RWPE1 (cell line): ENCODE measurements at regions not wholly inside any gene's neighbourhood (a gene's known extent, or its start where the extent isn't known, plus 50 kb on each side); places are given as distances from the start of the nearest gene placed in this dataset.

Experiments used
- CTCF ChIA-PET: fragments of 350-600 bp; sonication (Branson Sonifier 250); formaldehyde crosslinking; extraction: SDS; loops from one replicate; lab custom pipeline; 2021; lab: Yijun Ruan, JAX
- POLR2A ChIA-PET: fragments of 400-600 bp; formaldehyde crosslinking; extraction: SDS; loops from one replicate; lab custom pipeline; 2020; ENCODE audit warnings: antibody characterized with exemption; ENCODE audit not compliant: low non-redundant PET; lab: Yijun Ruan, JAX
- DNase-seq: peaks from one replicate; pipeline ENCODE4 v3.0.0; 2012; ENCODE audit warnings: low spot score
- H3K27ac ChIP-seq: fragments of 450-650 bp; 2 replicates; pipeline ENCODE4 v1.5.1; 2017
- TF ChIP-seq, protein P1 (sequence below): fragments of 450-650 bp; conservative IDR thresholded peaks from 2 replicates; pipeline ENCODE4 v1.5.1; 2017; ENCODE audit warnings: low read depth, mild to moderate bottlenecking

DNA sequence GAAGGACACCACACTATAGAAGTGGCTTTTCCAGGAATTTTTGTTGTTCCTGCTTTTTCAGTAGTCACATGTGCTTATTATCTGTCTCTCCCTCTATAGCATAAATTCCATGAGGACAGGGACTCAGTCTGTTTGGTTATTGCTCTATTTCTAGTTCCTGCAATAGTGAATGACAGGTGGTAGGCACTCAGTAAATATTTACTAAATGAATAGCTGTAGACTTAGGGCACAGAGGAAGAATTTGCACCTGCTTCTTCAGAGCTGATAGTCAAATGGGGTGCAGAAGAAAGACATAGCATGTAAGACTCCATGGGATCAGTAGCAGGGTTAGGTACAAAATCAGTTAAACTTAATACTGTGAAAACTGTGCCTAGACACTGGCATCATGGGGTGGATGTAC is 580.2 kb downstream of the CCDC171 start:
- CTCF ChIA-PET: interaction anchor here (0.6 to 0.7 kb wide), 4 partner anchors 22 to 246 kb away, joined by 3 to 5 read pairs (median 4); no protein-coding TSS in a partner anchor
- TF ChIP-seq, protein P1, sequence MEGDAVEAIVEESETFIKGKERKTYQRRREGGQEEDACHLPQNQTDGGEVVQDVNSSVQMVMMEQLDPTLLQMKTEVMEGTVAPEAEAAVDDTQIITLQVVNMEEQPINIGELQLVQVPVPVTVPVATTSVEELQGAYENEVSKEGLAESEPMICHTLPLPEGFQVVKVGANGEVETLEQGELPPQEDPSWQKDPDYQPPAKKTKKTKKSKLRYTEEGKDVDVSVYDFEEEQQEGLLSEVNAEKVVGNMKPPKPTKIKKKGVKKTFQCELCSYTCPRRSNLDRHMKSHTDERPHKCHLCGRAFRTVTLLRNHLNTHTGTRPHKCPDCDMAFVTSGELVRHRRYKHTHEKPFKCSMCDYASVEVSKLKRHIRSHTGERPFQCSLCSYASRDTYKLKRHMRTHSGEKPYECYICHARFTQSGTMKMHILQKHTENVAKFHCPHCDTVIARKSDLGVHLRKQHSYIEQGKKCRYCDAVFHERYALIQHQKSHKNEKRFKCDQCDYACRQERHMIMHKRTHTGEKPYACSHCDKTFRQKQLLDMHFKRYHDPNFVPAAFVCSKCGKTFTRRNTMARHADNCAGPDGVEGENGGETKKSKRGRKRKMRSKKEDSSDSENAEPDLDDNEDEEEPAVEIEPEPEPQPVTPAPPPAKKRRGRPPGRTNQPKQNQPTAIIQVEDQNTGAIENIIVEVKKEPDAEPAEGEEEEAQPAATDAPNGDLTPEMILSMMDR: no peak

GRCh38 chr9:16133556-16134227 is 580.8 kb downstream of the CCDC171 start:
- POLR2A ChIA-PET: no interaction called here
- H3K27ac ChIP-seq: no peak overlapping the region
- DNase-seq: peak; percentile 77
- TF ChIP-seq, protein P1: peak; percentile 77; the same call in 1 of the 2 replicates
- CTCF ChIA-PET: interaction anchor here (0.5 to 1.3 kb wide), 8 partner anchors 12 to 487 kb away, joined by 3 to 5 read pairs (median 4); no protein-coding TSS in a partner anchor

More for the DNA sequence above, 580.2 kb downstream of the CCDC171 start:
- no peak overlapping the region for H3K27ac ChIP-seq
- DNase-seq: no peak
- POLR2A ChIA-PET: no interaction called here

DNA sequence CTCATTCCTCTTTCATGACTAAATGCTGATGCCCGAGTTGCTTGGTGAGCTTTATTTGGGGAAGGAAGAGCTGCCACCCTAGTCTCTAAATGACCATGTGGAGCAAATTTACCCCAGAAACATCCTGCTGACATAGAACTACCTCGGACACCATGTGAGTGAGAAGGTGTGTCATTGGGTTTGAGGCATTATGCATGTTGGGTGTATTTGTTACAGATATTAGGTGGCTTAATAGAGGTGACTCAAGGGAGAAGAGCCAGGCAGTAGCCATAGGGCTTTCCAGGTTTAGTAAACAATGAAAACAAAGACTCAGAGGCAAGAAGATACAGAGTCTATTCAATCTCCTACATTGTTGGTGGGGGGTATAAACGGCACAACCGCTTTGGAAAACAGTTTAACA is 581.5 kb downstream of the CCDC171 start:
- TF ChIP-seq, protein P1: no peak
- CTCF ChIA-PET: interaction anchor here (0.5 to 1.3 kb wide), 5 partner anchors 13 to 486 kb away, joined by 3 to 5 read pairs (median 3); no protein-coding TSS in a partner anchor
- no peak overlapping the region for H3K27ac ChIP-seq
- DNase-seq: no peak
- POLR2A ChIA-PET: no interaction called here

GRCh38 chr9:16135968-16136367 is 583.1 kb downstream of the CCDC171 start:
- TF ChIP-seq, protein P1: no peak
- no peak for DNase-seq
- POLR2A ChIA-PET: no interaction called here
- H3K27ac ChIP-seq: no peak overlapping the region
- CTCF ChIA-PET: interaction anchor here (0.6 kb wide), 1 partner anchor 157 kb away, joined by 3 read pairs; no protein-coding TSS in a partner anchor

DNA sequence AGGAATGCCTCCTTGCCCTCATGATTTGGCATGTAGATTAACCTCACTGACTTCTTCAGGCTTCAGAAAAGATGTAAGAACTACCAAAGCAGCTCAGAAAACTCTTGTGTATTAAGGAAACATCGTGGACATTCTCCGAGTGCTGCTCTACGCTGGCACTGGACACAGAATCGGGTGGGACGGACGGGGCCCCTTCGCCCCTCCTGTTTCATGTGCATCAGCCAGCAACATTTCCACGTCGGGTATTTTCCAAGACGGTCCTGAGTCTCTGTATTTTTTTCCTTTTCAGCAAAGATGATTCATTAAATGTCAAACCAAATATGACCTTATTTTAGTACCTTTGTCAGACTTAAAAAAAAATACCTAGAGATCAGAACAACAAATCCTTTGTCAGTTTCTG is 583.6 kb downstream of the CCDC171 start:
- DNase-seq: no peak
- POLR2A ChIA-PET: no interaction called here

DNA sequence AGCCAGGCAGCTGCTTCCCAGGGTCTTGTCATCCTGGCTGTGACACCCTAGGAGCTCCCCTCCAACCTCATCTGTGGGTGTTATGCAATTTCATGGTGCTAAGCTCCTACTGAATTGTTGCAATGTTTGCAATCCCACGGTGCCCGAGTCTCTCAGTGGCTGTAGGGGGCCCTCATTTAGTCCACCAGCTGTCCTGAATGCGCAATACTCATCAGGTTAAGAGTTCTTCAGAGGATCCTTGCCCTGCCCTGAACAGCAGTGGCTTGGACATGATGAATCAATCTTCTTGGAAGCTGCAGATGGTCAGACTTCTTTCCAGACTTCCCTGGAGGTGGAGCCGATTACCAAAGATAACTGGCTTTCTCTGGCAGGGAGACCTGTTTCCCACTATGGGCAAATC is 584.1 kb downstream of the CCDC171 start:
- ChIA-PET CTCF (interaction anchor here (0.7 kb wide), 1 partner anchor 232 kb away, joined by 3 read pairs; no protein-coding TSS in a partner anchor), POLR2A (no interaction called here)
- TF ChIP-seq, protein P1: no peak
- no peak for DNase-seq
- H3K27ac ChIP-seq: no peak overlapping the region

More for the DNA sequence above, 583.6 kb downstream of the CCDC171 start:
- no peak overlapping the region for H3K27ac ChIP-seq
- CTCF ChIA-PET: no interaction called here
- TF ChIP-seq, protein P1: no peak
